Transverse colon (tissue), 4 donors: ENCODE measurements at regions not wholly inside any gene's neighbourhood (a gene's known extent, or its start where the extent isn't known, plus 50 kb on each side); places are given as distances from the start of the nearest gene placed in this dataset.

Source experiments
- DNase-seq: peaks from one replicate; pipeline ENCODE4 v3.0.0-alpha.2; 2019
- H3K27ac ChIP-seq, 4 donors: fragments of 200-600 bp; sonication (generic); 2 replicates each; pipeline ENCODE4 v1.5.1; 2016 to 2018; ENCODE audit warnings: inconsistent platforms in 4 of 4
- H3K27me3 ChIP-seq: fragments of 200-600 bp; sonication (generic); 2 replicates; pipeline ENCODE4 v1.5.1; 2017; ENCODE audit warnings: inconsistent platforms
- H3K36me3 ChIP-seq, 4 donors: fragments of 200-600 bp; sonication (generic); 2 replicates each; pipeline ENCODE4 v1.5.1; 2017 to 2019; ENCODE audit warnings: inconsistent platforms in 4 of 4
- H3K4me1 ChIP-seq, 4 donors: fragments of 200-600 bp; sonication (generic); 2 replicates each; pipeline ENCODE4 v1.5.1; 2017 to 2020; ENCODE audit warnings: inconsistent platforms in 4 of 4
- H3K4me3 ChIP-seq, 4 donors: fragments of 200-600 bp; sonication (generic); 1 replicate in 1 of 4; 2 replicates in 3 of 4; pipeline versions ENCODE4 v1.5.1 to v1.6.1; 2017 to 2019; ENCODE audit warnings: inconsistent platforms in 4 of 4
- H3K9me3 ChIP-seq, 2 donors: fragments of 200-600 bp; sonication (generic); 2 replicates each; pipeline ENCODE4 v1.5.1; 2017 to 2019; ENCODE audit warnings: inconsistent platforms in 2 of 2
- EP300 ChIP-seq: sonication (generic); formaldehyde crosslinking; IDR thresholded peaks from one replicate; pipeline ENCODE4 v1.6.1; 2017; ENCODE audit warnings: antibody characterized with exemption, low read depth
- POLR2A ChIP-seq: fragments of 450-650 bp; IDR thresholded peaks from one replicate; pipeline ENCODE4 v1.6.1; 2016; ENCODE audit warnings: antibody characterized with exemption, mild to moderate bottlenecking, moderate library complexity
- POLR2AphosphoS5 ChIP-seq, 3 donors: sonication (generic); formaldehyde crosslinking; IDR thresholded peaks; one replicate each; pipeline ENCODE4 v1.6.1; 2016; ENCODE audit warnings: antibody characterized with exemption in 3 of 3
- WGBS, 2 donors: methylation state at CpG; one replicate each; pipeline ENCODE4 v1.1.5; 2018; ENCODE audit warnings: low coverage in 1 of 2; 5-methylcytosine and 5-hydroxymethylcytosine counted together
- in situ Hi-C, 4 donors: fragments of 200-750 bp; cut with MboI; loops; one replicate each; pipeline versions ENCODE4 v1.15.0 to v1.15.1; 2017; ENCODE audit warnings: low sequenced_read_pairs in 3 of 4, low pct_ligation_motif_present in 1 of 4, low pct_unique_long_range_greater_than_20kb in 1 of 4
- intact Hi-C: fragments of 100-400 bp; cut with DNase I; formaldehyde crosslinking; loops from one replicate; pipeline ENCODE4 v1.15.1; 2023; ENCODE audit warnings: low total_unique reads
- TF ChIP-seq, protein P1 (sequence below), 5 experiments: fragments of 200-600 bp in 3 of 5; fragments of 450-650 bp in 2 of 5; sonication (generic) in 3 of 5; IDR thresholded peaks; 1 replicate in 2 of 5; 2 replicates in 3 of 5; pipeline ENCODE4 v1.5.1; 2016 to 2017; ENCODE audit warnings: antibody characterized with exemption in 5 of 5, inconsistent platforms in 3 of 5, mild to moderate bottlenecking in 2 of 5, moderate library complexity in 1 of 5

DNA sequence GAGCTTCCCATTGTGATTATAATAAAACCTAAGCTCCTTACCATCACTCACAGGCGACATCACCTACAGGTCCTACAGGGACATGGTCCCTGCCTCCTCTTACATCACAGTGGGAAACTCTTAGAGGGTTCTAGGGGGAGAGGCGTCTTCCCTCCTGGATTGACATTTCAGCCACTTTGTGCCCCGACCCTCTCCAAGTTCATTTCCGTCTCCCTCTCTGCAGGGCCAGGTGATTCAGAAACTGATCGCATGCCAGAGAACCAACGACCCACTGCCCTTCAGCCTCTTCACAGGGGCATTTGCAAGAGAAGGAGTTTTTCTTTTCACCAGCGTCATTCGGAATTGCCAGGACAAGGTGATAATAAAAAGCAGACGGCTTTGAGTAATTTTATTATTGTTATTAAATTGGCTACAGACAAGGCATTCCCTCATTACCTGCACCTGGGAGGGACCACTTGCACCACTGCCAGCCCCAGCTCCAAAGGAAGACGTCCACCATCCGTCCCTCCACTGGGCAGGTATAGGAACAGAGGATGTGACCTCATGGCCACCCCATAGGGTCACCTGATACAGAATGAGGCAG is 85.8 kb upstream of the CUX1 start:
- no peak for DNase-seq
- TF ChIP-seq, protein P1, sequence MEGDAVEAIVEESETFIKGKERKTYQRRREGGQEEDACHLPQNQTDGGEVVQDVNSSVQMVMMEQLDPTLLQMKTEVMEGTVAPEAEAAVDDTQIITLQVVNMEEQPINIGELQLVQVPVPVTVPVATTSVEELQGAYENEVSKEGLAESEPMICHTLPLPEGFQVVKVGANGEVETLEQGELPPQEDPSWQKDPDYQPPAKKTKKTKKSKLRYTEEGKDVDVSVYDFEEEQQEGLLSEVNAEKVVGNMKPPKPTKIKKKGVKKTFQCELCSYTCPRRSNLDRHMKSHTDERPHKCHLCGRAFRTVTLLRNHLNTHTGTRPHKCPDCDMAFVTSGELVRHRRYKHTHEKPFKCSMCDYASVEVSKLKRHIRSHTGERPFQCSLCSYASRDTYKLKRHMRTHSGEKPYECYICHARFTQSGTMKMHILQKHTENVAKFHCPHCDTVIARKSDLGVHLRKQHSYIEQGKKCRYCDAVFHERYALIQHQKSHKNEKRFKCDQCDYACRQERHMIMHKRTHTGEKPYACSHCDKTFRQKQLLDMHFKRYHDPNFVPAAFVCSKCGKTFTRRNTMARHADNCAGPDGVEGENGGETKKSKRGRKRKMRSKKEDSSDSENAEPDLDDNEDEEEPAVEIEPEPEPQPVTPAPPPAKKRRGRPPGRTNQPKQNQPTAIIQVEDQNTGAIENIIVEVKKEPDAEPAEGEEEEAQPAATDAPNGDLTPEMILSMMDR (IDR thresholded peaks at IDR 0.05): no peak
- TF ChIP-seq POLR2A (no peak), EP300 (no peak), POLR2AphosphoS5 (IDR thresholded peaks at IDR 0.05) (no peak)
- Histone ChIP-seq H3K36me3 (no peaks in the 10 kb centered on the region), H3K4me3 (no peak overlapping the region), H3K27ac (no peak overlapping the region), H3K4me1 (peaks cover 0 to 31% (median 16%) of the 10 kb centered on the region in 4 donors), H3K27me3 (no peaks in the 10 kb centered on the region), H3K9me3 (no peaks in the 10 kb centered on the region)
- intact Hi-C loops: no loop called here
- in situ Hi-C loops: no loop called here
- WGBS, 2 donors: 77 to 81% methylated on average over 9 to 11 of the region's 11 CpGs

DNA sequence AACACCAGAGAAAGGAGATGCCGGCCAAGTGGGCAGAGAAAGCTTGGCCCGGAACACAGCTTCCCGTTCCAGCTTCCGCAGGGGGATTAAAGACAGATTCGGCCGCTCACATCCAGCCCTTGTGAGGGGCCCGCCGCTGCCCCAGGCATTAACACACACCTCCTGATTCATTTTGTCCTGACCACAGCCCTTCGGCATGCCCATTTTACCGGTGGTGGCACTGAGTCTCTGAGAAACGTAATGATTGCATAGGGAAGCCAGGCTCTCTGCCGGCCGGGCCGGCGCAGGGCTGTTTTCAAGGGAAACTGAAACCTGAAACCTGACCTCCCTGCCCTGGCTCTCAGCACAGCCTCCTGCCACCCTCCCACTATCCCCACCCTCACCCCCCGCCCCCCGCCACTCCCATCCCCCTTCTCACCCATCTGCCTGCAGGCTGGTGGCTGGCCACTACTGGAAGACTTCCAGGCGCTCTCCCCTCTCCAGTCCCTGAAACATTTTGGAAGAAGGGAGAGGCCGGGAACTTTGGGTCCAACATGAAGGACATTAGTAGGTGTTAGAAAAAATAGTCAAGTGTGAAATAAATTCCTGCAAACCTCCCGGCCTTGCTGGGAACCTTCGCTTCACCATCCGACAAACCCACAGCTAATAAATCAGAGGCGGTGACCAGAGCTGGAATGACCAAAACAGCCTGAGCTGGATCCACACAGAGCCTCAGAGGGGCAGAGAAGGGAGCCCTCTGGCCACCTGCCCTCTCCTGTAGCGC is 83.5 kb upstream of the CUX1 start:
- DNase-seq: peak; percentile 53
- H3K9me3 ChIP-seq: no peaks in the 10 kb centered on the region
- H3K27me3 ChIP-seq: no peaks in the 10 kb centered on the region
- no peaks in the 10 kb centered on the region for H3K36me3 ChIP-seq
- H3K4me1 ChIP-seq: peaks cover 0 to 24% (median 15%) of the 10 kb centered on the region in 4 donors
- peak overlapping the region; percentile 33 to 54 (median 52) for H3K27ac ChIP-seq
- 36 to 42% methylated on average over 8 to 23 of the region's 24 CpGs for WGBS, 2 donors
- intact Hi-C loops (no loop called here), in situ Hi-C loops (no loop called here)
- peak overlapping the region in 3 of 4 donors; percentile 14 to 46 (median 18) for H3K4me3 ChIP-seq
- TF ChIP-seq, protein P1 (IDR thresholded peaks at IDR 0.05): no peak
- no peak for TF ChIP-seq EP300

DNA sequence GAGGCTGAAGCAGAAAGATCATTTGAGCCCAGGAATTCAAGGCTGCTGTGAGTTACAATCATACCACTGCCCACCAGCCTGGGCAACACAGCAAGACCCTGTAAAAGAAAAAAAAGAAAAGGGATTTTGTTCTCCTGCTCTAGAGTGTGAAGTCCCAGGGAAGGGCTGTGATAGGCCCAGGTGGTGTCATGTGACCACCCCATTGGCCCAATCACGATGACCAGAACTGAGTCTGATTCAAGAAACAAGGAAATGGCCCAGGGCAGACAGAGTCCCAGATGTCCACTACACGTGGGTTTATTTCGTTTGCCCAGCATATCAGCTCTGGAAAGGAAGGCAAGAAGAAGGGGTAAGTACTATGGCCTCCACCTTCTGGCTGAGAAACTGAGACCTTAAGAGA is 81.3 kb upstream of the CUX1 start:
- Histone ChIP-seq H3K4me3 (no peak overlapping the region), H3K27ac (no peak overlapping the region), H3K36me3 (no peaks in the 10 kb centered on the region), H3K27me3 (no peaks in the 10 kb centered on the region), H3K9me3 (no peaks in the 10 kb centered on the region), H3K4me1 (peaks cover 0 to 15% (median 11%) of the 10 kb centered on the region in 4 donors)
- no peak for DNase-seq
- intact Hi-C loops: no loop called here
- TF ChIP-seq POLR2A: no peak
- TF ChIP-seq EP300: no peak
- TF ChIP-seq, protein P1 (IDR thresholded peaks at IDR 0.05): no peak
- no peak for TF ChIP-seq POLR2AphosphoS5 (IDR thresholded peaks at IDR 0.05)
- in situ Hi-C loops: no loop called here
- 75 to 81% methylated on average over 2 to 3 of the region's 3 CpGs for WGBS, 2 donors

DNA sequence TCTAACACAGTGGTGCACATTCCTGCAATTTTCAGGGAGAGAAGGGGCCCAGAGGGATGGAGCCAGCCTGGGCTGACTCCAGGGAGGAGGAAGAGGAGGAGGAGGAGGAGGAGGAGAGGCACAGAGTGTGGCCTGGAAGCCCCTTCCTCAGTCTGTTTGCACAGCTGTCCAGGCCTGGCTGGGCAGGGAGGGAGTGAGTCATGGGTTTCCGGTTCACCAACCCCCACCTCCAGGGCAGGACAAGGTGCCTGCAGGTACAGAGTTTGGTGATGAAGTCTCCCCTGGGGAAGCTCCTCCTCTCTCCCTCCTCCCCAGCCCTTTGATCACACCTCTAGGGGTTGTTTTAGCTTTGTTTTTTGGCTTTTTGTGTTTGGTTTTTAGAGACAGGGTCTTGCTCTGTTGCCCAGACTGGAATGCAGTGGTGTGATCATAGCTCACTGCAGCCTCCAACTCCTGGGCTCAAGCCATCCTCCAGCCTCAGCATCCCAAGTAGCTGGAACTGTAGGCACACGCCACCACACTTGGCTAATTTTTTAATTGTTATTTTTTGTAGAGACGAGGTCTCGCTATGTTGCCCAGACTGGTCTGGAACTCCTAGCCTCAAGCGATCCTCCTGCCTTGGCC is 77.5 kb upstream of the CUX1 start:
- WGBS, 2 donors: 83 to 100% methylated on average over 1 to 5 of the region's 5 CpGs
- no peak for DNase-seq

More for the DNA sequence above, 77.5 kb upstream of the CUX1 start:
- no peak for TF ChIP-seq POLR2AphosphoS5 (IDR thresholded peaks at IDR 0.05)
- TF ChIP-seq EP300: no peak
- TF ChIP-seq, protein P1 (IDR thresholded peaks at IDR 0.05): no peak
- TF ChIP-seq POLR2A: no peak
- Histone ChIP-seq H3K27ac (no peak overlapping the region), H3K4me1 (peaks cover 6 to 13% (median 11%) of the 10 kb centered on the region in 4 donors), H3K9me3 (no peaks in the 10 kb centered on the region), H3K27me3 (peaks cover 5% of the 10 kb centered on the region), H3K36me3 (no peaks in the 10 kb centered on the region), H3K4me3 (no peak overlapping the region)
- in situ Hi-C loops: no loop called here
- intact Hi-C loops: no loop called here
